Mesenchymal stem cell (in vitro differentiated cells and primary cell): ENCODE measurements at regions not wholly inside any gene's neighbourhood (a gene's known extent, or its start where the extent isn't known, plus 50 kb on each side); places are given as distances from the start of the nearest gene placed in this dataset.
A peak's percentile ranks its signal among the peaks of the same experiment; 100 is the strongest.

ENCODE experiments used
- DNase-seq: peaks from one replicate; pipeline ENCODE4 v3.0.0-alpha.2; 2013
- H2AFZ ChIP-seq: one replicate; pipeline ENCODE4 v1.6.1; 2013; ENCODE audit warnings: low read depth, mild to moderate bottlenecking, control low read depth, inconsistent platforms, low read length, moderate library complexity
- H2AK5ac ChIP-seq: 2 replicates; pipeline ENCODE4 v1.6.1; 2013; ENCODE audit warnings: low read length, moderate library complexity, mild to moderate bottlenecking, inconsistent platforms; ENCODE audit not compliant: severe bottlenecking
- H2BK120ac ChIP-seq: one replicate; pipeline ENCODE4 v1.6.1; 2013; ENCODE audit warnings: low read depth, mild to moderate bottlenecking, inconsistent platforms, low read length, moderate library complexity
- H2BK12ac ChIP-seq, 2 experiments: one replicate each; pipeline ENCODE4 v1.6.1; 2013; ENCODE audit warnings: inconsistent platforms in 2 of 2, low read length in 2 of 2, mild to moderate bottlenecking in 2 of 2, moderate library complexity in 2 of 2, control low read depth in 1 of 2
- H2BK15ac ChIP-seq: one replicate; pipeline ENCODE4 v1.6.1; 2013; ENCODE audit warnings: mild to moderate bottlenecking, low read depth, inconsistent platforms; ENCODE audit not compliant: poor library complexity, severe bottlenecking
- H2BK5ac ChIP-seq: 2 replicates; pipeline ENCODE4 v1.6.1; 2013; ENCODE audit warnings: low read depth, mild to moderate bottlenecking, low read length, control low read depth, inconsistent platforms; ENCODE audit not compliant: poor library complexity, severe bottlenecking
- H3K14ac ChIP-seq, 2 experiments: one replicate each; pipeline ENCODE4 v1.6.1; 2013; ENCODE audit warnings: inconsistent platforms in 2 of 2, low read length in 2 of 2, control low read depth in 1 of 2, mild to moderate bottlenecking in 1 of 2, moderate library complexity in 1 of 2
- H3K18ac ChIP-seq, 2 experiments: one replicate each; pipeline ENCODE4 v1.6.1; 2013; ENCODE audit warnings: inconsistent platforms in 2 of 2, low read length in 2 of 2, control low read depth in 1 of 2, low read depth in 1 of 2, mild to moderate bottlenecking in 1 of 2
- H3K23ac ChIP-seq, 2 experiments: one replicate each; pipeline ENCODE4 v1.6.1; 2013; ENCODE audit warnings: inconsistent platforms in 2 of 2, low read length in 2 of 2, mild to moderate bottlenecking in 2 of 2, moderate library complexity in 2 of 2, control low read depth in 1 of 2
- H3K27ac ChIP-seq: 2 replicates; pipeline ENCODE4 v1.5.1; 2013; ENCODE audit warnings: mild to moderate bottlenecking, moderate library complexity, low read length, control low read depth, inconsistent platforms; ENCODE audit not compliant: poor library complexity, severe bottlenecking
- H3K27me3 ChIP-seq, 2 experiments: 2 replicates each; pipeline versions ENCODE4 v1.6.1 to v1.7.0; 2013; ENCODE audit warnings: low read length in 2 of 2, mild to moderate bottlenecking in 2 of 2, moderate library complexity in 2 of 2, control low read depth in 1 of 2, inconsistent platforms in 1 of 2; ENCODE audit not compliant: control insufficient read depth in 1 of 2, insufficient read depth in 1 of 2
- H3K36me3 ChIP-seq, 2 experiments: 2 replicates each; pipeline versions ENCODE4 v1.6.1 to v1.7.0; 2013; ENCODE audit warnings: low read length in 2 of 2, control low read depth in 1 of 2, inconsistent platforms in 1 of 2, low read depth in 1 of 2, mild to moderate bottlenecking in 1 of 2; ENCODE audit not compliant: insufficient read depth in 2 of 2, control insufficient read depth in 1 of 2
- H3K4ac ChIP-seq, 2 experiments: one replicate each; pipeline ENCODE4 v1.6.1; 2013; ENCODE audit warnings: inconsistent platforms in 2 of 2, low read length in 2 of 2, mild to moderate bottlenecking in 2 of 2, moderate library complexity in 2 of 2, control low read depth in 1 of 2, low read depth in 1 of 2
- H3K4me1 ChIP-seq: 2 replicates; pipeline ENCODE4 v1.6.1; 2013; ENCODE audit warnings: low read depth, low read length, control low read depth; ENCODE audit not compliant: control insufficient read depth, insufficient read depth
- H3K4me2 ChIP-seq: 2 replicates; pipeline ENCODE4 v1.6.1; 2013; ENCODE audit warnings: low read length, mild to moderate bottlenecking, inconsistent platforms; ENCODE audit not compliant: poor library complexity, severe bottlenecking
- H3K4me3 ChIP-seq, 2 experiments: 2 replicates each; pipeline versions ENCODE4 v1.5.1 to v1.7.0; 2013; ENCODE audit warnings: low read length in 2 of 2, mild to moderate bottlenecking in 2 of 2, control low read depth in 1 of 2, low read depth in 1 of 2; ENCODE audit not compliant: insufficient read depth in 1 of 2
- H3K79me1 ChIP-seq: replicated peaks from 2 replicates; pipeline ENCODE4 v1.6.1; 2013; ENCODE audit warnings: mild to moderate bottlenecking, control low read depth, low read length, inconsistent platforms; ENCODE audit not compliant: poor library complexity, severe bottlenecking
- H3K9ac ChIP-seq: 2 replicates; pipeline ENCODE4 v1.7.0; 2013; ENCODE audit warnings: mild to moderate bottlenecking, low read length, moderate library complexity
- H3K9me3 ChIP-seq: 2 replicates; pipeline ENCODE4 v1.7.0; 2013; ENCODE audit warnings: mild to moderate bottlenecking, low read length; ENCODE audit not compliant: control insufficient read depth
- H4K8ac ChIP-seq: one replicate; pipeline ENCODE4 v1.6.1; 2013; ENCODE audit warnings: inconsistent platforms, mild to moderate bottlenecking, low read length, moderate library complexity
- H4K91ac ChIP-seq: one replicate; pipeline ENCODE4 v1.6.1; 2013; ENCODE audit warnings: mild to moderate bottlenecking, low read length, inconsistent platforms
- WGBS: methylation state at CpG from one replicate; pipeline ENCODE4 v1.1.7; 2013; ENCODE audit warnings: mixed read lengths; 5-methylcytosine and 5-hydroxymethylcytosine counted together

GRCh38 chr6:91135406-91136103 lies 548.7 kb upstream of the MAP3K7 start:
- H3K4me2 ChIP-seq: no peak overlapping the region
- 100% methylated on average over 2 of the region's 2 CpGs for WGBS
- H3K14ac ChIP-seq: no peak overlapping the region
- no peak overlapping the region for H2AFZ ChIP-seq
- no peak overlapping the region for H3K9ac ChIP-seq
- H2BK12ac ChIP-seq: no peak overlapping the region
- H4K8ac ChIP-seq: no peak overlapping the region
- H3K36me3 ChIP-seq: no peaks in the 10 kb centered on the region
- no peak overlapping the region for H3K18ac ChIP-seq
- H3K23ac ChIP-seq: no peak overlapping the region
- H3K79me1 ChIP-seq: no peaks in the 10 kb centered on the region
- DNase-seq: no peak
- H3K9me3 ChIP-seq: no peaks in the 10 kb centered on the region
- H2AK5ac ChIP-seq: no peak overlapping the region
- no peak overlapping the region for H2BK5ac ChIP-seq
- no peak overlapping the region for H2BK120ac ChIP-seq
- H3K27ac ChIP-seq: no peak overlapping the region
- no peaks in the 10 kb centered on the region for H3K27me3 ChIP-seq
- peaks cover 1% of the 10 kb centered on the region for H3K4me1 ChIP-seq
- no peak overlapping the region for H2BK15ac ChIP-seq
- H3K4me3 ChIP-seq: no peak overlapping the region
- H4K91ac ChIP-seq: no peak overlapping the region
- no peak overlapping the region for H3K4ac ChIP-seq

- H2BK12ac ChIP-seq: no peak overlapping the region
- H3K4ac ChIP-seq: no peak overlapping the region
- no peaks in the 10 kb centered on the region for H3K36me3 ChIP-seq
- no peaks in the 10 kb centered on the region for H3K9me3 ChIP-seq
- H3K27me3 ChIP-seq: no peaks in the 10 kb centered on the region
- H3K18ac ChIP-seq: no peak overlapping the region
- no peak for DNase-seq
- H2BK5ac ChIP-seq: no peak overlapping the region
- no peak overlapping the region for H3K23ac ChIP-seq
- no peak overlapping the region for H2AK5ac ChIP-seq
- peak overlapping the region in 1 of 2 experiments; percentile 63 for H3K14ac ChIP-seq
- H2BK120ac ChIP-seq: no peak overlapping the region
- H3K4me3 ChIP-seq: no peak overlapping the region
- no peak overlapping the region for H4K91ac ChIP-seq
- peaks cover 1% of the 10 kb centered on the region for H3K4me1 ChIP-seq
- 95% methylated on average over 2 of the region's 3 CpGs for WGBS
- H3K9ac ChIP-seq: no peak overlapping the region
- H4K8ac ChIP-seq: no peak overlapping the region
- no peaks in the 10 kb centered on the region for H3K79me1 ChIP-seq
- no peak overlapping the region for H2AFZ ChIP-seq
- H2BK15ac ChIP-seq: no peak overlapping the region
- no peak overlapping the region for H3K4me2 ChIP-seq
- H3K27ac ChIP-seq: no peak overlapping the region
These were observed 545.6 kb upstream of the MAP3K7 start for GRCh38 chr6:91132461-91132860.

GRCh38 chr6:91130126-91130525 lies 543.3 kb upstream of the MAP3K7 start:
- Histone ChIP-seq H3K9me3 (no peaks in the 10 kb centered on the region), H2AK5ac (no peak overlapping the region), H2BK120ac (no peak overlapping the region), H3K4ac (no peak overlapping the region), H2BK12ac (no peak overlapping the region), H3K36me3 (no peaks in the 10 kb centered on the region), H3K4me1 (peaks cover 1% of the 10 kb centered on the region), H2AFZ (no peak overlapping the region), H3K18ac (no peak overlapping the region), H3K23ac (no peak overlapping the region), H4K91ac (no peak overlapping the region), H4K8ac (no peak overlapping the region), H3K4me3 (no peak overlapping the region), H2BK15ac (no peak overlapping the region), H3K14ac (no peak overlapping the region), H3K79me1 (no peaks in the 10 kb centered on the region), H3K27ac (no peak overlapping the region), H3K9ac (no peak overlapping the region), H2BK5ac (no peak overlapping the region), H3K4me2 (no peak overlapping the region), H3K27me3 (no peaks in the 10 kb centered on the region)
- WGBS: 87% methylated on average over 6 of the region's 6 CpGs
- no peak for DNase-seq

GRCh38 chr6:91127752-91128151 lies 540.9 kb upstream of the MAP3K7 start:
- no peak for DNase-seq
- Histone ChIP-seq H2AFZ (no peak overlapping the region), H3K18ac (no peak overlapping the region), H3K4me2 (no peak overlapping the region), H2BK120ac (no peak overlapping the region), H4K8ac (no peak overlapping the region), H3K4me3 (no peak overlapping the region), H3K23ac (no peak overlapping the region), H3K27ac (no peak overlapping the region), H2BK12ac (no peak overlapping the region), H3K36me3 (no peaks in the 10 kb centered on the region), H3K9me3 (no peaks in the 10 kb centered on the region), H3K9ac (no peak overlapping the region), H3K79me1 (no peaks in the 10 kb centered on the region), H2AK5ac (no peak overlapping the region), H3K4ac (no peak overlapping the region), H3K27me3 (no peaks in the 10 kb centered on the region), H3K4me1 (peaks cover 1% of the 10 kb centered on the region), H2BK15ac (no peak overlapping the region), H4K91ac (no peak overlapping the region), H3K14ac (no peak overlapping the region), H2BK5ac (no peak overlapping the region)
